Activated CD4-positive, CD25-positive, alpha-beta regulatory T cell treated with anti-CD3 and anti-CD28 coated beads, Interleukin-2, amount 50 U/mL, for 24 hours (primary cell): ENCODE measurements at regions not wholly inside any gene's neighbourhood (a gene's known extent, or its start where the extent isn't known, plus 50 kb on each side); places are given as distances from the start of the nearest gene placed in this dataset.
"Not testable (repeated sequence)": the region's sequence is repeated elsewhere in the genome, so short reads cannot be mapped to it uniquely, and the experiment has no call there.

ENCODE experiments used
- ATAC-seq, 2 donors: fragments of 150-1000 bp; cut with Tn5 transposase; one replicate each; pipeline ENCODE4 v1.10.0; 2021; ENCODE audit warnings: mild to moderate bottlenecking in 1 of 2, moderate library complexity in 1 of 2

DNA sequence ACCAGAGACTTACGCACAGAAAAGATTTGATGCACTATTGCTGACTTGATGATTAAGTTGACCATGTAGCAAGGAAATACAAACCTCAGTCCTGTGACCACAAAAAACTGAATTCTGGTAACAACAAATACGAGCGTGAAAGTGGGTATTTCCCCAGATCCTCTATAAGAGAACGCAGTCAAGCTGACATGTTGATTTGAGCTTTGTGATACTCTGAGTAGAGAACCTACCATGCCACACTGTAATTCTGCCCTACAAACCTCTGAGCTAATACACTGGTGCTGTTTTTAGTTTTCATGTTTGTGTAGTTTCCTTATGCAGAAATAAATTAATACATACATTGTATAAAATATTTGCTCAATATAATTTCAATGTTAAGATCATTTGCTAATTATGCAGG lies 565.6 kb upstream of the EPHA5 start:
- ATAC-seq: no peak

DNA sequence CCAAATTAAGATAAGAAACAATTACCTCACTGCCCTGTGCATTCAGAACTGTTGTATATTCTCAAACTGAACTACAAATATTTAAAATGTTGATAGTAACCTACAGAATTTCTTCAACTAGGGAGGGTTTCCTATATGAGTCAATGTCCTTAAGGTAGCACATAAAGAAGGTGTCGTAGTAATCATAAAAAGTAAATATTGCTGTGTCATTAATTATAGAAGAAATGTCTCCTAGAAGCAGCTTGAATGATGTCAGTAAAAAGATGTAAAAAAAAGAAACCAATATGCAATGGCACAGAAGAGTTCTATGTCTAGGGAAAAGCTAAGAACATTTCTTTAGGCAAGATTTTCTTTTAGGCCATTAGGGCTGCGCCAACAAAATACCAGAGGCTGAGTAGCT lies 559.6 kb upstream of the EPHA5 start:
- no peak for ATAC-seq

DNA sequence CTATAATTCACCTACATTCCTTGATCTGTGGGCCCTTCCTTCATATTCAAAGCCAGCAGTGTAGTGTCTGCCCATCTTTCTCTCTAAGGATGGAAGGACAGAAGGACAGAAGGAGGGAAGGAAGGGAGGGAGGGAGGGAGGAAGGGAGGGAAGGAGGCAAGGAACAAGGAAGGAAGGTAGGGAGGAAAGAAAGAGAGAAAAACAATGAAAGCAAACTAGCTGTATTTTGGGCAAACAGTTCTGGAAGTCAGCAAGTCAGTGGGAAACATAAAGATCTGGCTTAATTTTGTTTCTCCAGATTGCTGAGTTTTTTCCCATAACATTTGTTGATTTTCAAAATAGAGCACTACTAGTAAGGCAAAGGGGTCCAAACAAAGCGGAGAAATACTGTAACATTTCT lies 555.2 kb upstream of the EPHA5 start:
- no peak for ATAC-seq

DNA sequence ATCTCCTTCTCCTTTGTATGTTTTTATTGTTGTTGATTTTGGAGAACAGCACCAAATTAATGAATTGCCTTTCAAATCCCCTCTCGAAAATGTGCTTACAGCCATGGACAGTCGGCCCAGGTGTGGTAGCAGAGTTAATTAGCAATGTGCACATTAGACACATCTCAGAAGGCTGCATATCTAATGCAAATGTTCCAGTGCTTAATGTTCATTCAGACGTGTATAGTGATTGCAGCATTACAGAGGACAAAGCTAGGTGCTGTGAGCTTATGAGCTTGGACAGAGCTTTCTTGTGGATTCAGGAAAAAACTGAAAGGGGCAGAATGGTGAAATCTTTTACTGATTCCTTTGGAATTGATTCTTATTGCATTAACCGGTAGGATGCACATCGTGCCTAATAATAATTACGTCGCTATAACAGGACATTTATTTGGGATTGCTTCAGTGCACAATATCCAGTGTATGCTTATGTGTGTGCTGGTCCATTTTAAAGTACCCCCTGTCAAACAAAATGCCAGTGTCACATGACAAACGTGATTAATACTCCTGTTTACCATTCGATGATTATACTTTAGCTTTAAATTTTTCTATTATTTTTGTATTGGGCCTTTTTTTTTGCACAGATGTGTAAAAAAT lies 552.9 kb upstream of the EPHA5 start:
- no peak for ATAC-seq

DNA sequence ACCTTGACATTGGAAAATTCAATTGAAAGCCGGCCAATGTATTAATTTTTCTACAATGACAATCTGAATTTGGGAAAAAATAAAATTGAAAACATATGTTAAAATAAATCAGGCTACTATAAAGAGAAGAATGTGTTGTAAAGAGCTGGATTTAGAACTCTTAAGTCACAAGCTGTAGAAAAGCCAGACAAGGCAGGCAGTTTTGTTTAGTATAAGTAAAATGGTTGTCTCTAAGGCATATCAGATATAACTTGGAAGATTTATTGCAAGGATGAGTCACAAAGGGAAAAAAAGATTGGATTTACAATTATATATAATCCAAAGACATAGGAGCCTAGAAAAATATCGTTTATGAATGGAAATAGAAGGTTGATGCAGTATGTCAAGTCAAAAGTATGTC lies 549.1 kb upstream of the EPHA5 start:
- no peak for ATAC-seq

DNA sequence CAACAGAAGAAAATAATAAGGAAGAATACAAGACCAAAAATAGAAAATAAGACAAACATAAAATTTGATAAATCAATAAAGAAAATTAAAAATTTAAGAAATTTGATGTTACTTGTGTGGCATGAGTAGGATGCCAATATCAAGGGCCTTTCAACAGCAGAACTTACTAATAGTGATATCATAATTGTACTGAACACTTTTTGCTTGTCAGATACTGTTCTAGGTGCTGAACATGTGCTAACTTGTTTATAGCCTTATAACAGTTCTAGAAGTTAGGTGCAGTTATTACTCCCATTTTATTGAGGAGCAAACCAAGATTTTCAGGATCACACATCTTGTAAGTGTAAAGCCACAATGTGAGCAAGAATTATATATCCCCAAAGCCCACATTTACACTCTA lies 546.0 kb upstream of the EPHA5 start:
- no peak for ATAC-seq

DNA sequence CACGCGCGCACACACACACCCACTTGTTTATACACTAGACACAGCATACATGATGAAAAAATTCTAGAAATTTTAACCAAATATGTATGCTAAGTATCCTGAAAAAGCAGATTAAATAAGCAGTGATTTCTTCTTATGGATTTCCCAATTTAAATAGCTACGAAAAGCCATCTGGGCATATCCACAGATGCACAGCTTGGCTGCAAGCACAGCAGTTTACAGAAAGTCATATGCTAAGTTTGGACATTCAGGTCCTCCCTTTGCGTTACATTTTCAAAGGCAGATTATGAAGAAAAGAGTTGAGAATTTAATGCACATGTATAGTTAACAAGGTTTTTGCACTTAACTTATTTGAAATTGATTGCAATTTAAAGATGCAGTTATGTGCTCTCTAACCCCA lies 542.2 kb upstream of the EPHA5 start:
- no peak for ATAC-seq

DNA sequence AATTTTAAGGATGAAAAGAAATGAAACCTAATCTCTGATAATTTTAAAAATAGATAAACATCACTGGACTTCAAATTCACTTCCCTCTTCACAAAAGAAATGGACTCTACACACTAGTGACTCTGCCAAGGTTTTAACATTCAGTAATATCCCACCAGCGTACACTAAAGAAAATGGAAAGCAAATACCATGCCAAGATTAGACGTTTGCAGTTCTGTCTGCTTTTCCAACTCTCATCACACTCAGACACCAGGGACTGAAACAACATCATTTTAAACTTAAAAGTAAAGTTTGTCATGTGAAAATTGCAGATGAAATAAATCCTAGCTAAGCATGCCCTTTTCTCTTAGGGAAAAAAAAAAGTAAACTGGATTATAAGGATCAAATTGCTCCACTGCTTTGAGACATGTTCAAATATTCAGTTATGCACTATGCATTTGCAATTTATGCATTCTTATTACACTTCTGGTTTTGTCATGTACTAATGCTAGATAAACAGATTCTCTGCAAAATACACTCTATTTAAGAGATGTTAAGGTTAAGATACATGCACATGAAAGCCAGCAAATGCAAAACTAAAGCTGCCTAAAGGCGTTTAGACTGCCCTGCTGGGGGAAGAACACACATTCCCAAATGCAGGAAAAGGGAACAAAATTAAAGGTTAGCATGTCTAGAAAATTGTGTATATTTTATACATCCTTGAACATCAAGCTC lies 534.4 kb upstream of the EPHA5 start:
- no peak for ATAC-seq

DNA sequence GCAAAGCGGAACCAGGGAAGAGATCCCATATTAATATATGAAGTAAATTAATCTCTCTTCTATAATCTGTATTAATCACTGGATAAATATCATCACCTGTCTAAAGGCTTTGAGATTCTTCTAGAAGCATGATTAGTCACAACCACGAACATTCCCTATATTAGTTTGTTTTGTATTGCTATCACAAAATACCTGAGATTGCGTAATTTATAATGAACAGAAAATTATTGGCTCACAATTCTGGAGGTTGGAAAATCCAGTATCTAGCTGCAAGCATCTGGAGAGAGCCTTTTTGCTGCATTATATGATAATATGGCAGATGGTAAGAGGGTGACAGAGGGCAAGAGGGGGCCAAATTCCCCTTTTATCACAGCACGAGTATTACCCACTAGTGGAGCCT lies 532.6 kb upstream of the EPHA5 start:
- ATAC-seq: no peak

DNA sequence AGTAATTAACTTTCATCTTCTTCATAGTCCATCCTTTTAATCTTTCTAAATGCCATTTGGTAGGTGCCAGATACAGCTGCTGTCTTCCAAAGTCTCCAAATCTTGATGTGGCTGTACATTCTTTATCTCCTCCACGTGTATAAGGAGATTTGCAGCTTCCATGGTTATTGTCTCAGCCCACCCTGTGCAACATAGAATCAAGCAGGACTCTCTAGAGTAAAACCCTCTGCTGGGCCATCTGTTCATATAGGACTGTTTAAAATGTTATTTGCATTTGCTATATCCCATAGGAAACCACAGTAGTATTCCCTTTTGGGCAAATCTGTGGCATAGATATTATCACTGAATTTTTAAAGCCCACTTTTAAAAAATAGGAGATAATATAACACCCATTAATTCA lies 527.2 kb upstream of the EPHA5 start:
- no peak for ATAC-seq

DNA sequence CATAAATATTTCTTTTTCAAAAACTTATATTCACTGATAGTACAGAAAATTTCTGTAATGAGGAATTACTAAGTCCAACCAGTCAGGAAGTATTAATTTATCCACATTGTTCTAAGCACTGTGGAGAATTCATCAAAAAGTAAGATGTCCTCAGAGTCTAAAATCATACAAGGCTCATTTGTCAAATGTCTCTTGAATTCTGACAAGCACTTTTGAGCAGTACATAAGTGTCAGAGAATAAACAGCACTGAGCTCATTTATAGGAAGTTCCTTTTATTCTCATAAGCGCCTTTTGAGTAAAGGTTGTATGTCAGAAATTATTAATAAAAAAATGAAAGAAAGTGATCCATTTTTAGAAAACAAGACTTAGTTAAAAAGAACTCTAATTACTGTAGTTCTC lies 523.2 kb upstream of the EPHA5 start:
- ATAC-seq: no peak

DNA sequence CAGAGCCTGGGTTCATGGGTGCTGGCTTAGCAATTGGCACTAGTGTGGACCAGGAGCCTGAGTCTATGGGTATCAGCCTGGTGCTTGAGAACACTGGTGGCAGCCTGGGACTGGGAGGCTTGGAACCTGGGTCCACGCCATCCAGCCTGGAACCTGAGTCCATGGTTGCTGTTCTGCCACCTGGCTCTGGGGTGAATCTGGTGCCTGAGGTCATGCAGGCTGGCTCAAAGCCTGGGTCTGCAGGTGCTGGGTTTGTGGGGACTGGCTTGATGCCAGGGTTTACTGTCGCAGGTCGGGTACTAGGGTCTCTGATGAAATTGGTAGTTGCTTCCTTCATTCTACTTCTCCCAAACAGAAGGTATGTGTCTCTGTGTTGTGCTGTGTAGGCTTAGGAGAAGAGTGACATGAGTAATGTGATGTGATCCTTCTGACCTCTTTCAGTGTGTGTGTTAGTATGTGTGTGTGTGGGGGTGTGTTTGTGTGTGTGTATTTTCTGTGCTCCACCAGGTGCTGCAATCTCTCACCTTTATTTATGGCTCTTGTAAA lies 517.0 kb upstream of the EPHA5 start:
- no peak for ATAC-seq

DNA sequence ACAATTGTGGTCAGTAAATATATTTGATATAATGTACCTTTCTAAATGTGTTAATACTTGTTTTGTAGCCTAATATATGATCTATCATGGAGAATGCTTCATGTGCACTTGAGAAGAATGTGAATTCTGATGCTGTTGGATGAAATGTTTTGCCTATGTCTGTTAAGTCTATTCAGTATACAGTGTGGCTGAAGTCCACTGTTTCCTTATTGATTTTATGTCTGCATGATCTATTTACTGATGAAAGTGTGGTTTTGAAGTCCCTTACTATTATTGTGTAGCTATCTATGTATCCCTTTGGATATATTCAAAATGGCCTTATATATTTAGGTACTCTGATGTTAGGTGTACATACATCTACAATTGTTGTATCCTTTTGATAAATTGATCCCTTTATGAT lies 515.8 kb upstream of the EPHA5 start:
- no peak for ATAC-seq

DNA sequence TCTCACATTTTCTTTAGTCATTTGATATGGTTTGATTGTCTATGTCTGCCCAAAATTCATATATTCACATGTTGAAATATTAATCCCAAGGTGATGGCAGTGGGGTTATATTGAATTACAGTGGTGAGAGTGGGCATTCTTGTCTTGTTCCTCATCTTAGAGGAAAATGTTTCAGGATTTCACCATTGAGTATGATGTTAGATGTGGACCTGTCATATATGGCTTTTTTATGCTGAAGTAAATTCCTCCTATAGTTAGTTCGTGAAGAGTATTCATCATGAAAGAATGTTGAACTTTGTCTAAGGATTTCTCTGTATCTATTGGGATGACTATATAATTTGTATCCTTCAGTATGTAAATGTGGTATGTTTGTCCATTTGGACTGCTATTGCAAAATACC lies 512.3 kb upstream of the EPHA5 start:
- no peak for ATAC-seq

DNA sequence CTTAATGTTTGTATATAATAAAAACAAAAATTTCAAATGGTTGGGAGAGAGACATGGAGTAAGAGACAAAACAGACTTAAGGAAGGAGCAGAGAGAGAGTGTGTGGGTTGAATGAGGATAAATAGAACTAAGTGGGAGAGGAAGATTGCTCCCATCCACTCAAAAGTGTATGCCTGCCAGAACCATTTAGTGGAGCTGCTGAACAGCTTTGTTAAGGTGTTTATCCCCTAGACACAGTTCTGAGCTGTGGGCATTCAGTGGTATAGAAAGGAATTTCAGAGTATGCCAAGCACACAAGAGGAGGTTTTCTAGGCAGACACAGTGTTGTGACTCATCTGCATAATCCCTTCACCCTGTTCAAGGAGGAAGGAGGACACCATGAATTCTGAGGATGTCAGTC lies 508.6 kb upstream of the EPHA5 start:
- ATAC-seq: no peak

DNA sequence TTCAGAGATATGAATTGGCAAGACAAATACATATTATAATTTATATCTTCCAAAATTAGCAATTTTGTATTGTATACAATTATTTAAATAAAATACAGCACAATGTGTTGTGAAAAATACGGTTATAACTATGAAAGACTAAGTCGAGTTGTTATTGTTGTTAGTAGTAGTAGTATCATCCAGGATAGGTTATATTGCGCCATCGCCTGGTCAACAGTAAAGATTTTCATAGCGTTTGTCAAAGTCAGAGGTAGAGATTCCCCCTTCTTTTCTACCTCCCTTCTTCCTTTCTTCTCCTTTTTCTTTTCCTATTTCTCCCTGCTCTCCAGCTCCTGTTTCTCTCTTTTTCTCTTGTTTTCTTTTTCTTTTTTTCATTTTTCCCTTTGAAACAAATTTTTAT lies 499.1 kb upstream of the EPHA5 start:
- no peak for ATAC-seq

DNA sequence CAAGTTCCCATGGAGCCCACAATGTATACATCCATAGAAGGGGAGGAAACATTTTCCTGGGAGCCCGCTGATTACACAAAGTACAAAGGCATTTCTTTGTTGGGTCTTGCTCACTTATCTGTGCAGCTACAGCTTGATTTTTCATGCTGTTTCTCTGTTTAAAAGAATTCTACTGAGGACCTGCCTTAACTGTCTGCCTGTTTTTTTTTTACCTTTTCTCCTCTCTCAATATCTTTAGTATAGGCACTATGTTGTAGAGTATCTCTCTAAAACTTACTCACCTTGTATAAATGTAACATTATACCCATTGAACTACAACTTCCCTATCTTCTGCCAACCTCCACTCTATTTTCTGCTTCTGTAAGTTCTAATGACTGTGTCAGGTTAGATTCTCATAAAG lies 494.6 kb upstream of the EPHA5 start:
- ATAC-seq: no peak

DNA sequence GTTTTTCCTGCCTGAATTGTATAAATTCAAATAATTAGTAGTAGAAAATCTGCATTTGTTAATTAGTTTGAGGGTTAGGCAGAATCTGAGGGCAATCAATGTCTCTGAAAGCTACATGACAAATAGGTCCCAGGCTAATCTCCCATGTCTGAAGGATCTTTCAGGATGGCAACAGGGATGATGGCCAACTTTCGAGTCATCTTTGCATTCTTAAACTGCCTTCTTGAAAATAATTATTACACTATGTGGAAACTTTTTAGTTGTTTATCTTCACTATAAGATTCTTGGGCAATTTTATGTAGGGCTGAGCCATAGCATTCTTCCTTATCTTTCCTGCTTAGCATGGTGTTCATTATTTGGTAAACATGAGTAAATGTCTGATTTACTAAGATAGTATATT lies 490.3 kb upstream of the EPHA5 start:
- ATAC-seq: no peak

DNA sequence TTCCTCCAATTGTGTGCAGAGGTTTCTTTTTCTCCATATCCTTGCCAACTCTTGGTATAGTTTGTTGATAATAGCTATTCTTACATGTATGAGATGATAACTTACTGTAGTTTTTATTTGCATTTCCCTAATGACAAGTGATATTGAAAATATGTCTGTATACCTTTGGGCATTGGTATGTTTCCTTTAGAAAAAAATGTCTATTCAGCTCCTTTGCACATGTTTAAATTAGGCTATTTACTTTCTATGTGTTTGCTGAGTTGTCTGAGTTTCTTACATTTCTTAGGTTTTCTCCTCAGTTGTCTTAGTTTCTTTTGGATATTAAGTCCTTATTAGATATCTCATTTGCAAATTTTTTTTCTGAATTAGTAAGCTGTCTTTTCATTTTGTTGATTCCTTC lies 487.3 kb upstream of the EPHA5 start:
- ATAC-seq: no peak

DNA sequence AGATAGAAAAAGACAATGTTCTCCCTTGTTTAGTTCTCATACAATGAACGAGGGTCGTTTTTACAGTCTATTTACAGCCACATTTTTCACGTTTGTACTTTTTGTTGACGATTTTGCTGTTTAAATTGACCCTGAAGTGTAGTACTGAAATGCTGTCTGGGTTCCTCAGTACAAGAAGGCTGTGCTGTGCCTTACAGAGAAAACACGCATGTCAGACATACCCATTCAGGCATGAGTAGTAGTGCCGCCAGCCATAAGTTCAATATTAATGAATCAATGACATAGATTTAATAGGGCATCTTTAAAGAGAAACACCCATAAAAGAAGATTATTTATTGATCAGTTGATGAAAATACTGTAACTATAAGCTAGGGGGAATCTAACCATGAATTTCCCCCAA lies 459.8 kb upstream of the EPHA5 start:
- ATAC-seq: no peak

DNA sequence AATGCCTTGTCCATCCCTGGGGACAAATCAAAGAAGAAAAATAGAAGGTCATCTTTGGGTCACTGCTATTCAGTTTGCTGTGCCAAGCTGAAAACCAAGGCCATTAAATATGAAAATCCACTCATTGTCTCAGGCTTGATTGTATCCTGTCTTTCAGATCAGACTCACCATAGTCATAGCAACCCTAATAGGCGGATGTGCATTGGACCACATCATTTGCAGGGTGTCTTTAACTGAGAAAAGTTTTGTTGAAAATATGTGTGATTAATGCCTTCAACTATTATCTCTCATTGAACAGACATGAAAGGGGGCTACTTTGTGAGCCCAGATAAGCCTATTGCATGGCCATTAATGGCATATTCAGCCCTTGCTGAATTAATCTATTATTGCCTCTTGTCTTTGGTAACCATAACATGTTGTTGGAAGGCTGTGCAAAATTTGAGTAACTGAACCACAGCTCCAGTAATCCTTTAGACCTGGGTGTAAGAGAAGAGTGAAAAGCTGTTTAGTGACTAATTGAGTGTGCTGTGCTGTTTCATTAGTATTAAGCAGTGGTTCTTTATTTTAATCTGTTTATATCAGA lies 453.6 kb upstream of the EPHA5 start:
- no peak for ATAC-seq

DNA sequence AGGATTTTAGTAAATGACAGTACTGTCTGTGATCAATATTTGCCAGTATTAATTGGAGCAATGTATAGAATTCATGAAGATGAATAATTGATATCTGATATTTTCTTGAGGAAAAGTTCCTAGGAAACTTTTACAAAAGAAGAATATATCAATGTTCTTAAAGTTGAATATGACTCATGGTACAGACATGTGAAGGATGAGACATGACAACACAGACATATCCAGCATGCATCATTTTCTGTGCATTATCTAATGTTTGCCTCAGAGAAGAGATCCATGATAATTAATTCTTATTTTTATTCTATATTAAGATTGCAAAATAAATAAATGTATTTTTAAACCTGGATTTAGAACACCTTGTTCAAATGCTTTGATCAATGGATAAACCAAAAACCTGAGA lies 452.9 kb upstream of the EPHA5 start:
- no peak for ATAC-seq

DNA sequence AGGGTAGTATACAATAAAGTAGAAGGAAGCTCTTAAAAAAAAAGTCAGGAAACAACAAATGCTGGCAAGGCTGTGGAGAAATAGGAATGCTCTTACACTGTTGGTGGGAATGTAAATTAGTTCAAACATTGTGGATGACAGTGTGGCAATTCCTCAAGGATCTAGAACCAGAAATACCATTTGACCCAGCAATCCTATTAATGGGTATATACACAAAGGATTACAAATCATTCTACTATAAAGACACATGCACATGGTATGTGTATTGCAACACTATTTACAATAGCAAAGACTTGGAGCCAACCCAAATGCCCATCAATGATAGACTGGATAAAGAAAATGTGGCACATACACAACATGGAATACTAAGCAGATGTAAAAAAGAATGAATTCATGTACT lies 444.9 kb upstream of the EPHA5 start:
- ATAC-seq: not testable (repeated sequence)

DNA sequence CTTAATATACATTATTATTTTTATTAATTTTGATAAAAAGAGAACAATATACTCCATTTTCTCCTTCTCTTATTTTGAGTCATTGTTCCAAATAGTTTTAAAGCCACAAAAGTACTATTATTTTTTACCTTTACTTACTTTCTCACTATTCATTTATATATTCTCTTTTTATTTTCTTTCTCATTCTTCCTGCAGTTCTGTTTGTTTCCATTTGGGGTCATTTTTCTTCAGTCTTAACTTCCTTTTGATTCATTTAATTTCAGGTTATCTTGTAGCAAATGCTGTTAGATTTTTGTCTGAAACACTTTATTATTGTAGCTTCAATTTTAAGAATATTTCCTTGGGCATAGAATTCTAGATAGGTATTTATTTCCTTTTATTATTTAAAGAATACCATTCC lies 438.6 kb upstream of the EPHA5 start:
- ATAC-seq: no peak
